ENCODE measurements at regions not wholly inside any gene's neighbourhood (a gene's known extent, or its start where the extent isn't known, plus 50 kb on each side); places are given as distances from the start of the nearest gene placed in this dataset.

GRCh38 chr18:38534073-38534472, 968.5 kb upstream of the CELF4 start:
- TF ChIP-seq CTCF (IDR thresholded peaks at IDR 0.05) (no peak), POLR2A (IDR thresholded peaks at IDR 0.05) (no peak)
